ENCODE measurements at regions not wholly inside any gene's neighbourhood (a gene's known extent, or its start where the extent isn't known, plus 50 kb on each side); places are given as distances from the start of the nearest gene placed in this dataset.

- Histone ChIP-seq H3K27ac (ENCODE audit: control insufficient read depth, insufficient read depth) (no peak overlapping the region), H3K9me3 (replicated peaks; ENCODE audit: control insufficient read depth, insufficient read depth, low read length) (no peaks in the 10 kb centered on the region), H3K4me1 (ENCODE audit: control insufficient read depth, insufficient read depth, low read length) (no peaks in the 10 kb centered on the region), H3K9ac (ENCODE audit: control insufficient read depth, insufficient read depth, low read length) (no peak overlapping the region), H4K20me1 (ENCODE audit: control insufficient read depth, insufficient read depth) (no peaks in the 10 kb centered on the region), H3K4me3 (no peak overlapping the region), H2AFZ (ENCODE audit: control insufficient read depth, low read depth, low read length) (no peak overlapping the region), H3K36me3 (ENCODE audit: control insufficient read depth in 2 of 2, insufficient read depth in 2 of 2, low read length in 1 of 2) (no peaks in the 10 kb centered on the region), H3K4me2 (ENCODE audit: control insufficient read depth, insufficient read depth) (no peak overlapping the region), H3K79me2 (ENCODE audit: control insufficient read depth, insufficient read depth, low read length) (no peaks in the 10 kb centered on the region), H3K27me3 (replicated peaks in 1 of 2; ENCODE audit: control insufficient read depth in 2 of 2, insufficient read depth in 2 of 2, low read length in 1 of 2) (no peaks in the 10 kb centered on the region; a peak in 1 of 4 replicates)
- DNase-seq (ENCODE audit: low read depth, low spot score): no peak
- 45% methylated on average over 6 of the region's 6 CpGs for WGBS (ENCODE audit: insufficient coverage, insufficient replicate concordance, low lambda C conversion rate, missing lambda C conversion rate)
- ATAC-seq: no peak
- RAD21 ChIA-PET (ENCODE audit: unreplicated experiment): no interaction called here
- SMC1A ChIA-PET (ENCODE audit: uncharacterized antibody, unreplicated experiment): interaction anchor here (0.6 kb wide), 1 partner anchor 10 kb away, joined by 3 read pairs; no protein-coding TSS in a partner anchor
- FAIRE-seq: no peak
- CTCF ChIA-PET: interaction anchor here (0.7 kb wide), 1 partner anchor 593 kb away, joined by 3 read pairs; no protein-coding TSS in a partner anchor
- in situ Hi-C loops (cut with MboI) (no loop called here), intact Hi-C loops (cut with micrococcal nuclease; ENCODE audit: unreplicated experiment) (no loop called here)
- TF ChIP-seq MYB (IDR thresholded peaks at IDR 0.05; ENCODE audit: borderline replicate concordance, low read depth, low read length) (no peak), ELK1 (IDR thresholded peaks at IDR 0.05; ENCODE audit: low read depth, low read length) (no peak), FOS (IDR thresholded peaks at IDR 0.05; ENCODE audit: borderline replicate concordance, extremely low read depth, insufficient read length) (no peak), ZBTB33 (IDR thresholded peaks at IDR 0.05) (no peak), NFXL1 (IDR thresholded peaks at IDR 0.05; ENCODE audit: borderline replicate concordance) (no peak), SREBF1 (IDR thresholded peaks at IDR 0.05; ENCODE audit: low read length) (no peak), BCLAF1 (IDR thresholded peaks at IDR 0.05) (no peak), STAT3 (IDR thresholded peaks at IDR 0.05; ENCODE audit: low read depth, low read length) (no peak), BACH1 (IDR thresholded peaks at IDR 0.05; ENCODE audit: borderline replicate concordance) (no peak), ZNF622 (IDR thresholded peaks at IDR 0.05) (no peak), SREBF2 (IDR thresholded peaks at IDR 0.05; ENCODE audit: low read length) (no peak)
- BruUV-seq (replicated peaks): no TSS peak
- POLR2A ChIA-PET: no interaction called here
Observed at GRCh38 chr5:167936944-167937634, 354.4 kb upstream of the WWC1 start.

Measured in GM12878 (cell line).